Pons (tissue), 1 donor: ENCODE measurements at regions not wholly inside any gene's neighbourhood (a gene's known extent, or its start where the extent isn't known, plus 50 kb on each side); places are given as distances from the start of the nearest gene placed in this dataset.
"Not testable (repeated sequence)": the region's sequence is repeated elsewhere in the genome, so short reads cannot be mapped to it uniquely, and the experiment has no call there.

Experiments
- DNase-seq: peaks from one replicate; pipeline ENCODE4 v3.0.0-alpha.2; 2016; ENCODE audit warnings: low spot score

DNA sequence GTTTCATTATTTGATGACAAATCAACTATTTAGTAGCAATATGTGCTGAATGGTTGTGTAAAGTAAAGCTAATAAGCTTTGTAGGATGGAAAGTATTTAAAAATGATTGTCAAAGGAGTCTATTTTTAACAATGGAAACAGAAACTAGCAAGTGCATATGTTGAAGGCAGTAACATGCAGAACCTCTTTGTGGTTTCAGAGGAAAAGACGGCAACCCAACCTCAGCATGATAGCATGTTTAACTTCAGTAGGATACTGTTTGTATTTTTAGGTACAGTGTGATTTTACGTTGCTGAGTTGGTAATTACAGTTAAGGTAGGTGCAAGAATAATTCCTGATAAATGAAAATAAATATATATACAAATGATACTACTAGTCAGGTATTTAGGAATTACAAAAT, 545.4 kb downstream of the CDY1 start:
- DNase-seq = not testable (repeated sequence)

DNA sequence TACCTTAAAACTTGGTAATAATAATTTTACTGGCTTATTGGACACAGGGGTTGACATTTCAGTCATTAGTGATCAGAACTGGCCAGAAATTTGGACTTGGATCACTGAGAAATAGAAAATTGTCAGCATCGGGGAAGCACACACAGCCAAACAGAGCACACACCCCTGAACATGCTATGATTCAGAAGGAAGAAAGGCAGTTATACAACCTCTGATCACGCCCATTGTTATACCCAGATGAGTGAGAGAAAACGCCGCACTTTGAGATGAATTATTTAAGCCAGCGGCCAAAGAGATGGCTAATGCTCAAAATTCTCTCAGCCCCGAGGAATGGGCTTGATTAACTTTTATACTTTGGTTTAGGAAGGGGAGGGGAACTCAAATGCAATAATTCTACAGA, 557.4 kb downstream of the CDY1 start:
- not testable (repeated sequence) for DNase-seq

DNA sequence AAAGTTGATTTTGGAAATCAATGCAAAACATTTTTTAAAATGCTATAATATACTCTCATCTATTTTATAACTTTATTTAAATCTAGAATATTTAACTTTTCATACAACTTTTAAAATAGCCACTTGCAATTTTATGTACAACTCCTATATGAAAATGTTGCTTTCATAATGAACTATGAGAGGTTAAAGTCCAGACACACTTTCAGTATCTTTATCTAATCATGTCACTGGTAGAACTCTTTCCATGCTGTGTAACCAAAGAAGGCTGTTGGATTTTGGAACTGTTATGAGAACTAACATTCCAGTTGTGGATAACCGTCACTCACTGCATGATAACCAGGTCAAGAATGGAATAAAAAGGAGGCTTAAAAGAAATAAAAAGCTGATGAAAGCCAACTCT, 603.1 kb downstream of the CDY1 start:
- not testable (repeated sequence) for DNase-seq

DNA sequence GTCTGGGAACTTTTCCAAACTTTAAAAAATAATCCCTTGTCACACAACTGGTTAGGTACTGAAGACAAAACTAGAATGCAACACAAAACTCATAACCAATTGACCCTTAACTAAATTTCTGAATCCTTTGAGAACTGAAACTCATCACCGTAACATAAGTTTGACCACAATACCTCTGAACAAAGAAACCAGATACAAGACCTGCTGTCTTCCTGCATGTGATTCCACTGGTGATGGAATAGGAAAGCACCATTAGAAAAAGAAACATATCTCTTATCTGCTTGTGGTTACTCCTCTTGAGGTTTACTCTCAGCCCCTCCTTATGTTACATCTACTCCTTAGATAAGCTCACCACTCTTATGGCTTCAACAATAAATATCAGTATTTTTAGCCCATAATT, 603.6 kb downstream of the CDY1 start:
- DNase-seq = not testable (repeated sequence)

DNA sequence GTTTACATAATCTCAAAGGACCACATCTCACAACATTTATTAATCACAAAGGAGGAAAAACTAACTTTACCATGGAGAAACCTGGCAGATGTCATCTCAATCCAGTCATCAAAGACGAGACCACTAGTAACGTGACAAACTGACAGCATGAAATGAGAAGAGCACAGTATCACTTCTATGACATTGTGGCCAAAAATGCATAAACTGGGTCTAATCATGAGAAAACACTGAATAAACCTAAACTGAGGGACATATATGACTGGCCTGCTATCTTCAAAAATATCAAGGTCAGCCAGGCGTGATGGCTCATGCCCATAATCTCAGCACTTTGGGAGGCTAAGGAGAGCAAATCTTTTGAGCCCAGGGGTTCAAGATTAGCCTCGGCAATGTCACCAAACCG, 619.0 kb downstream of the CDY1 start:
- not testable (repeated sequence) for DNase-seq

DNA sequence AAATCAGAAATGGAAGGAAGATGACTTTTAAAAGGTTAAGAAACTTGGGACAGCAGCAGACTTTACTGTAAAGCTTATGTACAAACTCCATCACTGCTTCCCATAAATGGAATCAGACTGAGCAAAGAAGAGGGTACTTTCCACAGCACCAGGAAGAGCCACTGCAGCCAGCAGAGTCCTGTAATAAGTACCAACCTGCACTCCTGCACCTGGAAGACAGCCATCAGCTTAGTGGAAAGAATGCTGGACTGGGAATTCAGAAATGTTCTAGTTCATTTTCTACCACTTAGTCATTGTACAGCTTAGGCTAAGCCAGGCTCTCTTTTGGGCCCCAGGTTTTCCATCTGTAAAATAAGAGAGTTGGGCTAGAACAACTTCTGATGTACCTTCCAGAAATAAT, 632.3 kb downstream of the CDY1 start:
- not testable (repeated sequence) for DNase-seq

DNA sequence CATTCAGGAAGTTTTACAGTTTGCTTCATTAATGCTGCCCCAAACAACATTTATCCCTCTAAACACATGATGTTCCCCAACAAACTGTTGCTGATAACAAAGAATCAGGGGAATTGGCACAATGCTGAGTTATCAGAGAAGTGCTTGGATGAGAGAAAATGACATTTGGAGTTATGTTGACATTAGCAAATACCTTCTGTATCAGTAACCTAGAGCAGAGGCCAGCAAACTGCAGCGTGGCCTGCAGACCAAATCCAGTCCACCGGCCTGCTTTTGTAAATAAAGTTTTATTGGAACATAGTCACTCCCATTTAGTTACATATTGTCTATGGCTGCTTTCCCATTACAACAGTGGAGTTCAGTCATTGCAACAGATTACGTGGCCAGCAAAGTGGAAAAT, 643.5 kb downstream of the CDY1 start:
- not testable (repeated sequence) for DNase-seq

DNA sequence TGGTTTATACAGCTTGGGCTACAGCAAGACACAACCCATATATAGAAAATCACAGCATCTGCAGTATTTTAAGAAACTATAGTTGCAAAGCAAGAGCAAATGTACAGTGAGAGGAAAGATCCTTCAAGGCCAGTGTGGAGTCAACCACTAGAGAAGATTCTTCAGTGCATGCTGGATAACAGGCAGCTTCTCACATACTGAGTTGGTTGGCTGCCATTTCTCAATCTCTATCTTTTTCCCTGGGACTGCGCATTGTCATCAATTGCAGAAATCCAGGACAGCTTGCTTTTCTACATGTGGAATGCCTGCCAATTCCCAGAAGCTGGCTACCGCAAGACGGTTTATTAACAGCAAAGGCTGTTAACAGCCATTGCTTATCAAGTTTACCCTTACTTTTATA, 646.5 kb downstream of the CDY1 start:
- DNase-seq = not testable (repeated sequence)

DNA sequence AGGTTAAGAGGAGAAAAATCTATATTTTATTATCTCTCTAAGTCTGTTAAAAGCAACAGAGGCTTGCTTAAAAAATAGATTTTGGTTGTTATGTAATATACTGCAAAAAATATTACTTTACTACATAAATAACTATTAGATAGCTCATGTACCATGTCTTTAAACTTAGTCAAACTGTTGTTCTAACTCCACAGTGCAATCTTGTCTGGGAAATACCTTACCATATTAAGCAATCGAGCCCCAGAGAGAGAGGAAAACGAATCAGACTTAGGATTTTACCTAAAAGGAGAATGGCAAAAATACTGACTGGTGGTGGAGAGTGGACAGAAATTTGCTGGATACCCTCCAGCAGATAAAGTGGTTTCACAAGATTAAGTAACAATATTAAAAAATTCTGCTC, 647.0 kb downstream of the CDY1 start:
- not testable (repeated sequence) for DNase-seq

DNA sequence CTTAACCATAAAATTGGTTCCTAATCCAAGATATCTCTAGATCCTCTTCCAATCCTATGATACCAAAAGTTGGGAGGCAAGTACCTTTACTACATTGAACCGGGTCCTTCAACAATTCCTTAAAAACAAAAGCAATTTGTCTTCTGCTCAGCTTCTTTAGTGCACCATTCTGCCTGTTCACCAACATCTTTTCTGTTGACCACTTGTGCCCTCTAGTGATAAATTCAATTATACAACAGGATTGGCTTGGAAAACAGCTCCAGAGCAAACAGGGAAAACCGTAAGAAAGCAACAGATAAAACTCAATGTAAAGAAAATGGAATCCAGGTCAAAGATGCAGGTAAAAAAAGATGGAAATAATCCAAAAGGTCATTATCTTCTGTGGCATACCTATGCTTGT, 651.2 kb downstream of the CDY1 start:
- not testable (repeated sequence) for DNase-seq

DNA sequence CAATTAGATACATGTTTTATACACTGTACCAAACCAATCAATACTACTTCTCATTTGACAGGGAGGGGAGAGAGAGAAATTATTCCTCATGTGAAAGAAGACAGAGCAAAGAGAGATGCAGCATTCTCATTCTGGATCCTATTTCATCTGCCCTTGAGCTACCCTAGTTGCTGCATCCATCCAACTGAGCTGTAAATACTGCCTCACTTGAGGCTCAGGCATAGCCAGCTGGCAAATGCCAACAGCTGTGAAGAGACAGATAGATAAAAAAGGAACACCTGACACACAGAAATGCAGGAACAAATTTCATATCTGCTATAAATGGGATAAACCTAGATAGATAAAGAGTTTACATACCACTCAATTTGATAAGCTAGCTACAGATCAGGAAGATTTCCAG, 684.1 kb downstream of the CDY1 start:
- DNase-seq = not testable (repeated sequence)

DNA sequence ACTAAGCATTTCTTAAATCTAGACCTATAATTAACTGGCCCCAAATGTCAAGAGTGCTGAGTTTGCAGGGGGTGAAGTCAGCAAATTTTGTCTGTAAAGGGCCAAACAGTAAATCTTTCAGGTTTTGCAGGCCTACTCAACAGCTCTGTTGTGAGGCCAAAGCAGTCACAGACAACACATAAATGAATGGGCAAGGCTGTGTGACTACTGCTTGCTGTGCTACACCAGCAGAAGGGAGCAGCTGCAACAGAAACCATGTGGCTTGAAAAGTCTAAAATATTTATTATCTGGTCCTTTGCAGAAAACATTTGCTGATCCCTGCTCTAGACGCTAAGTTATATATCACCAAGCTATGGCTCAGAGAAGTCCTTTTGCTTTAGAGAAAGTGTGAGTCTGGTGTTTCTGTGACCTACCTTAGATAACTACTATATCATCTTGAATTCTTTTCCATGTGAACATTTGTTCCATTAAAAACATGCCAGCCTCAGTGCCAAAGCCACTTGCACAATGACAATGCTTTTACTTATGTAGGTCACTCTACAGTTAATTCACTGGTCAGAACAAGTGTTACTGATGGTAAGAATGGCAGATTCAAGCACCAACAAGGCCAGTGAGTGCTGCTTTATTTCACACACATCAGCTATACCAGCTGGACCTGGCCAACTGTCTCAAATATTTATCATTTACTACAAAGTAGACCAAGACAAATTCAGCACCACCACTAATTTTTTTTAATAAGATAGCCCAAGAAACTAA, 684.9 kb downstream of the CDY1 start:
- DNase-seq = not testable (repeated sequence)

DNA sequence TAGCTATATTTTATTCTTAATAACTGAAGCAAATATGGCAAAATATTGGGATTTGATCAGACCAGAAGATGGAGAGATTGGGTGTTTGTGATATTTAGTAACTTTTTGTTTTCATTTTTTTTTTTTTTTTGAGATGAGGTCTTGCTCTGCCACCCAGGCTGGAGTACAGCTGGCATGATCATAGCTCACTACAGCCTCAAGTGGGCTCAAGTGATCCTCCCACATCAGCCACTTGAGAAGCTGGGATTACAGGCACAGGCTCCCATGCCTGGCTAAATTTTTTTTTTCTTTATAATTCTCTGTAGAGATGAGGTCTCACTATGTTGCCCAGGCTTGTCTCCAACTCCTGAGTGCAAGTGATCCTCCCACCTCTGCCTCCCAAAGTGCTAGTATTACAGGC, 686.4 kb downstream of the CDY1 start:
- DNase-seq = not testable (repeated sequence)

DNA sequence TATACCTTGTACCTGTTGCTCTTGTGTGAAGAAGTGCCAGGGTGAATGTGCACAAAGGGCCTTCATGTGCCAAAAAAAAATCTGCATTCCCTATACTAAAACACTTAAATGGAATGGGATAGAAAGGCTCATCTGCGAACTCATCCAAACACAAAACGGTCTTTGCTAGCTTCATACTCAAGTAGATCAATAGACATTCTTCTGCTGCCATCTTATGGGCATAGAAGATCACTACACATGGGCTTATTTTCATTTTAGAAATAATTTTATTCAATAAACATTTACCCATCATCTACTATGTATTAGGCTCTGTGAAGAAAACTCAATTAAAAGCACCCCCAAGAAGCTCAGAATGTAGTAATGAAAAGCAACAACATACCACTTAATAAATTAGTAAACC, 693.1 kb downstream of the CDY1 start:
- DNase-seq = peak; percentile 51

DNA sequence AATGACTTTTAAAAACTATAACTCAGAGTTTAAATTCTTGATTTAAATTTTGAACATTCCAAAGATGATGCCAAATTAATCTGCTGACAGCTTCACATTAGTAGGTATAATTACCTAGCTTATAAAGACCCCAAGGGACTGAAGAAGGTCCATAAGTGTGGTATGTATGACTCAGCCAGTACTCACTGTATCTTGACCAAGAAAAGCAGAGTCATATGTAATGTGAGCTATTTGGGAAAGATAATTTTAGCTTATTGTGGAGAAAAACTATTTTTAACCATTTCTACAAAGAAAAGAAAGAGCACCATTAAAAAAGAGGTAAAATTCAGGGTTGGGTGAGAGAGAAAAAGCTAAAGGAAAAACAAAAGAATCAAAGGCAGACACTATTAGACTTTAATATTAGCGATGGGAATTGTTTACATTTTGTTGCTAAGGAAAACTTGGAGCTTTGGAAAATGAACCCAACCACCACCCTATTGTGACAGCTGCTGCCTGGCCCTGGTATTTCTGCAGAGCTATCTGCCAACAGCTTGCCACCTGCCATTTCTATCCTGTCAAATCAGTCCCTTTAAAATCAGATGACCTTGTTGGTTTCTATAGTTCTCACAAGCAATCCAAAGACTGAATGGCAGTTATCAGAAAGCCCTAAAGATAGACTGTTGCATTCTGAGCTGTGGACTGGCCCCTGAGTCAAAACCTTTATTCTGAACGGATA, 697.7 kb downstream of the CDY1 start:
- not testable (repeated sequence) for DNase-seq

DNA sequence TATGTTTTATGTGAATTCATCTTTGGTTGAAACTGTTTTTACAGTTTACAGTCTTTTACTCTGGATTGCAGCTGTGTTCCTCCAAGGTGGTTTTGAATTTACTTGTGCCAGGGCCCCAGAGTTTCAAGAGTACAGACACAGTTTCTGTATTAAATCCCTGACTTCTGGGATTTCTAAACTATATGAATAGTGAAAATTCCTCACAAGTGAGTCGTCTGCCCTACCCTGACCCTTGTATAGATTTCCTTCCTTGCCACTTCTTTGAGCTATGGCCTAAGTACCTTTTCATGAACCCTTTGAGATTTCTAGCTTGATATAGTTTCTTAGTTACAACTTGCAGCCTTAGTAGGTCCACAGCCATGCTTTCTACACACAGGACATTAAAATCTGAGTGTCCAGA, 700.8 kb downstream of the CDY1 start:
- not testable (repeated sequence) for DNase-seq

DNA sequence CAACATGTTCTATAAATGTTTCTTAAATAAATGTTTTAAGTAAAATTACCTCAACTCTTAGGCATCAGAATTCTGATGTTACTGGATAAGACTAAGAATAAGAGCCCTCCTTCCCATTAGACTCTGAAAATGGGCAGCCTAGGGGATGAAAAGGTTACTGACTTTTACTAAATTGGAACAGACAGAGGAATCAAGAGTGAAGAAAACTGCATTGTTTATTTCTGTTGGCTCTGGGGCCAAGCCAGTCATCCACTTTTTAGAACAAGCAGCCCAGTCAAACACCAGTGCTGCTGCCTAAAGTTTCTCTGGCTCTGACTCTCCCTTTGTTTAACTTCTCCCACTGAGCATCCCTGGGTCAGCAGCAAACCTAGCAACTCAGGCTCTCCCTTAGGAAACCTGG, 731.0 kb downstream of the CDY1 start:
- DNase-seq = peak; percentile 84

DNA sequence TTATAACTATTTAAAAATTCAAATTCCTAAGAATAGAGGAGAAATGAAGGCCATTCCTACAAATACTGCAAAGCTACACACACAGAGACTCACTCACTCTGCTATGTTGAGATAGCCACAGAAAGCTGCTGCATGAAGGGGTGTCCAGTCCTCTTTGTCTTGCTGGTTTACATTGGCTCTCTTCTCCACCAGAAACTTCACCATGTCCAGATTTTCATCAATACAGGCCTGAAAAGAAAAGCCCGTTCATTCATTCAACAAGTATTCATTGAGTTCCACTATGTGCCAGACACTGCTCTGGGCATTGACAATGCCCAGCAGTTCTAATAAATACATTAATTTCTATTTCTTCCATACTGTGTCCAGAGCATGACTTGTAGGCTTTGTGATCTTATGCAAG, 732.3 kb downstream of the CDY1 start:
- DNase-seq = peak; percentile 88

DNA sequence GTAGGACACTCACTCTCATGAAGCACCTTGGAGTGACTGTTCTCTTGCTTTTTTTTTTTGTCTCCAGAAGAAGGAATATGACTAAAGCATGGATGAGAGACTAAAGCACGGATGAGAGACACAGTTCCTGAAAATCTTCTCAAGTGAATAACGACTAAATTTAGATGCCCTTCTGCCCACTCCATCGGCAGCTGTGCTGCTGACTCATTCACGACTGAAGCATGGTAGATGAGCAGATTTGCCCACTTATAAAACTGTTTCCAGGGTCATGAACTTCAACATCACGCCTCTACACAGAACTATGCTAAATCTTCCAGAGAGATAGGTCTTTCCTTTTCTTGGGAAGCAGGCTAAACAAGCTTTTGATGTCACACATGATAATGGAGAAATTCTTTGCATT, 738.0 kb downstream of the CDY1 start:
- DNase-seq = not testable (repeated sequence)

DNA sequence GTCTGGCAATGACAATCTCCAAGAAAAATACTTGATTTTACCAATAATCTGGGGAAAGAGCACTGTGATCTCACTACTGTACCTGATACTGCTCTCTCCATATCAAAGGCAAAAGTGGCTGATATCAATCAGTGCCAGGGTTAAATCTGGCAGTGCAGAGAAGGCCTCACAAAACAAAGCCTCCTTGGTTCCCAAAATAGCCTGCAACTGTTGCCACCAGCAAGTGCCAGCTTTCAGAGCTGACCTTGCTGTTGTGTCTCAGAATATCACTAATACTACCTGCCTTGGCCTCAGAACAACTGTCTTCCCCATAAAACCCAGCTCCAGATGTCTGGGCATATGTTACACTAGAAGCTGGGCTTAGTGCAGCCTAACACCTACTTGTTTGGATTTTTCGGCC, 738.6 kb downstream of the CDY1 start:
- DNase-seq = not testable (repeated sequence)

DNA sequence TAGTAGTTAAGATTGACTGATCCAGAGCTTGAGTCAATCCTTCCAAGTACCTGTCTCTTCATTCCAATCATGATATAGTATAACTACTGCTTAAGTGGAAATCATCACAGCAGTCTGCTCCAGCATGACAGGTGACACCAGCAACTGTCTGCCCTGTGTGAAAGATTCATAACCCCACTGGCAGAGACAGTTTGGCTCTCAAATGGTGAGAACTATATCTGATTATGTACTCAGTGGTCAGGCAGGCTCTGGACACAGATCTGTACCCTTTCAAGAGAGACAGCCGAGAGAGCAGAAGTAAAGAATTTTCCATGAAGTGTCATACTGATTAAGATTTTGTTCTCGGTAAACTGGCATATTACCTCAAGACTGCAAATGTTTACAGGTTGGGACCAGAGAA, 741.5 kb downstream of the CDY1 start:
- not testable (repeated sequence) for DNase-seq

DNA sequence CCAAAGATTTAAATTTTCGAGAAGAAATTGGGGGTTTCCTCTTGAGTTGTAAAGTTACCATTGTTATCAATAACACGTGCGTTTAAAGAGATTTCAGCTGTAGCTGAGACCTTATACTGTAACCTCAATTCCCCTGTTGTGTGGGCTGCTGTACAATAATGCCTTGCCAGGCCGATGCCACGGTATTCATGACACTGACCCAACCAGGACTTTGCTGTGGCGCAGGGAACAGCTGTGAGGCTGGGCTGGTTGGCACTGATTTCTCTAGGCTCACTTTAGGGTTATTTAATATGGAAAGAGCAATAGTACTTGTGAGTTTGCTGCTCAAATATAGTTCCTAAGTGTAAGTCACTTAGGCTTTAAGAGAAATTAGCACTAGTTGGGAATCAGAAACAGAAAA, 744.2 kb downstream of the CDY1 start:
- not testable (repeated sequence) for DNase-seq

DNA sequence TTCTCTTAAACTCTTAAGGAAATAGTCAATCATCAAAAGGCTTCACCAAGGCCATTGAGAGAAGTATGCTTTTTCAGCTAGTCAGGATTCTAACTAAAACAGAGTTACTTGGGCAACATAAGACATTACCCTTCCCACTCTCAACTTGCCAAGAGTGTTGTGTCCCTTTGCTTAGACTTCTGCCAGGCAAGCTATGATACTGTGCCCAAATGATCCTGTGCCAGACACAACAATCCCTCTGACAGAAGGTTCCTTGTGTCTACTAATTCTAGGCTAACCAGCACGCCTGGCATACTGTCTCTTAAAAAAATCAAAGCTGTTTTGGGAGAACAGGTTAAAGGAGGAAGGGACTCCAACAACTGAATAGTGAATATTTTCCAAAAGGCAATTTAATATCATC, 750.6 kb downstream of the CDY1 start:
- DNase-seq = peak; percentile 38
